Urinary bladder (tissue), 3 donors: ENCODE measurements at regions not wholly inside any gene's neighbourhood (a gene's known extent, or its start where the extent isn't known, plus 50 kb on each side); places are given as distances from the start of the nearest gene placed in this dataset.

ENCODE experiments used
- DNase-seq: peaks from one replicate; pipeline ENCODE4 v3.0.0-alpha.2; 2015; ENCODE audit errors: extremely low spot score
- H3K27ac ChIP-seq: one replicate; pipeline ENCODE4 v1.5.1; 2013; ENCODE audit warnings: low read depth, mild to moderate bottlenecking, moderate library complexity
- H3K36me3 ChIP-seq: one replicate; pipeline ENCODE4 v1.6.1; 2013; ENCODE audit warnings: mild to moderate bottlenecking, moderate library complexity; ENCODE audit not compliant: insufficient read depth
- H3K4me1 ChIP-seq: one replicate; pipeline ENCODE4 v1.6.1; 2013; ENCODE audit warnings: mild to moderate bottlenecking, moderate library complexity; ENCODE audit not compliant: insufficient read depth
- H3K4me3 ChIP-seq: one replicate; pipeline ENCODE4 v1.5.1; 2013; ENCODE audit warnings: low read depth, low read length
- WGBS: extraction: QIAGEN DNeasy Blood & Tissue Kit; methylation state at CpG from one replicate; pipeline ENCODE4 v1.1.7; 2013; 5-methylcytosine and 5-hydroxymethylcytosine counted together
- donor health status: healthy with polysubstance abuse.
- donor health status: healthy.

- H3K36me3 ChIP-seq: no peaks in the 10 kb centered on the region
- no peak for DNase-seq
- H3K4me3 ChIP-seq: no peak overlapping the region
- 90% methylated on average over 2 of the region's 2 CpGs for WGBS
- H3K27ac ChIP-seq: no peak overlapping the region
- no peaks in the 10 kb centered on the region for H3K4me1 ChIP-seq
Observed at GRCh38 chr12:88932457-88932856, 352.2 kb upstream of the KITLG start.

DNA sequence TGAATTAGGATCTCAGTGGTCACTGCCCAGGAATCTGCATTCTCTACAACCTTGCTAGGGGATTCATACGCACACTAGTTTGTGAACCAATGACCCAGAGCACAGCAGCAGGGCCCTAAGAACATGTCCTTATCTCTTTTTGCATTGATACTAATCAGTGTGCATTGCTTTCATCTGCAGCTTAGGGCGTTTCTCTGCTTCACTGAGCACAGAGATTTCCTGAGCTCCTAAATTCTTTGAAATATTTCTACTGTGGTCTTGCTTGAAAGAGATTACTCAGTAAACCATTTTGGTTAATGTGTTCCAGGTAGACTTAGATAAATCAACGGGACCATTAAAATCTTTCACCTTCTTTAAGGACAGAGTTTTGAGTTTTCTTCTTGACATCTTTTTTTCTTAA lies 351.3 kb upstream of the KITLG start:
- H3K36me3 ChIP-seq: no peaks in the 10 kb centered on the region
- H3K4me1 ChIP-seq: no peaks in the 10 kb centered on the region
- DNase-seq: no peak
- 70% methylated on average over 3 of the region's 3 CpGs for WGBS
- no peak overlapping the region for H3K4me3 ChIP-seq
- no peak overlapping the region for H3K27ac ChIP-seq

GRCh38 chr12:88925454-88925853 lies 345.2 kb upstream of the KITLG start:
- no peak for DNase-seq
- Histone ChIP-seq H3K36me3 (no peaks in the 10 kb centered on the region), H3K4me3 (no peak overlapping the region), H3K27ac (no peak overlapping the region), H3K4me1 (no peaks in the 10 kb centered on the region)

GRCh38 chr12:88924162-88924561 lies 343.9 kb upstream of the KITLG start:
- Histone ChIP-seq H3K4me1 (no peaks in the 10 kb centered on the region), H3K36me3 (no peaks in the 10 kb centered on the region), H3K27ac (no peak overlapping the region), H3K4me3 (no peak overlapping the region)
- WGBS: 89% methylated on average over 4 of the region's 4 CpGs
- DNase-seq: no peak

DNA sequence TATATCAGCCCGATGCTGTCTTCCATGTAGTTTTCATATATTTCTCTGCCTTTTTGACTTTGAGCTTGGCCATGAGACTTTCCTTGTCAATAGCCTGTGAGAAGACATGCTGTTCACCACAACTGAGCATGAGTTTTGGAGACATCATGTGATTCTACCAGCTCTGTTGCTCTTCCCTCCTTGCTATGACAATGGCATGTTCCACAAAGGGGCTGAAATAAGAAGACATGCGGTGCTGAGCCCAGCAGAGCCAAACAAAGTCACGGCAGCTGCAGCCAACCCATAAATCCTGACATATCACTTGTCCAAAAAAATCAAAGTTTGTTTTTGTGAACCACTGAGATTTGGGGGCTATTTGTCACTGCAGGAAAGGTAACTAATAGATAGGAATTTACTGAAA lies 343.4 kb upstream of the KITLG start:
- Histone ChIP-seq H3K36me3 (no peaks in the 10 kb centered on the region), H3K4me1 (no peaks in the 10 kb centered on the region), H3K27ac (no peak overlapping the region), H3K4me3 (no peak overlapping the region)
- DNase-seq: no peak
- 84% methylated on average over 3 of the region's 3 CpGs for WGBS

DNA sequence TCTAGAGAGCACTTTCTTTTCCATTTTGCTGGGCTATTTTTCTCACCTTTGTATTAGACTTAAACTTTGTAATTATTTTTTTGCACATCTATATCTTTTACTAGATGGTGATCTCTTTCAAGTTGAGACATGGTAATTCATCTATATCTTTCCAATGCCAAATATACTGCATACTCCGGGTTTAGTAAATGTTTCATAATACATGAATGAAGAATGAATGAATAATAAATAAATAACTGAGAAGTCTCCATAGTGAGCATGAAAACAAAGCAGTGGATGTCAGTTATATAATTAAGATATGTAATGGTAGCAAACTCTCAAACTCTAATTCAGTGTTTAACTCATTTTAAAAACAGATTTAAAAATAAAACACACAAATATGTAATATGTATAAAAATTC lies 342.5 kb upstream of the KITLG start:
- H3K4me1 ChIP-seq: no peaks in the 10 kb centered on the region

GRCh38 chr12:88921890-88922532 lies 341.7 kb upstream of the KITLG start:
- 79% methylated on average over 3 of the region's 3 CpGs for WGBS
- H3K36me3 ChIP-seq: no peaks in the 10 kb centered on the region
- no peaks in the 10 kb centered on the region for H3K4me1 ChIP-seq
- H3K27ac ChIP-seq: no peak overlapping the region
- H3K4me3 ChIP-seq: no peak overlapping the region
- no peak for DNase-seq

More for the DNA sequence above, 342.5 kb upstream of the KITLG start:
- no peak for DNase-seq
- H3K4me3 ChIP-seq: no peak overlapping the region
- H3K36me3 ChIP-seq: no peaks in the 10 kb centered on the region
- H3K27ac ChIP-seq: no peak overlapping the region
- 59% methylated on average over 1 of the region's 1 CpG for WGBS

GRCh38 chr12:88921434-88921833 lies 341.2 kb upstream of the KITLG start:
- Histone ChIP-seq H3K4me1 (no peaks in the 10 kb centered on the region), H3K27ac (no peak overlapping the region), H3K36me3 (no peaks in the 10 kb centered on the region), H3K4me3 (no peak overlapping the region)
- WGBS: 72% methylated on average over 1 of the region's 1 CpG
- DNase-seq: no peak

GRCh38 chr12:88918161-88918560 lies 337.9 kb upstream of the KITLG start:
- Histone ChIP-seq H3K36me3 (no peaks in the 10 kb centered on the region), H3K4me1 (no peaks in the 10 kb centered on the region), H3K27ac (no peak overlapping the region), H3K4me3 (no peak overlapping the region)
- DNase-seq: no peak
- 64% methylated on average over 1 of the region's 1 CpG for WGBS

DNA sequence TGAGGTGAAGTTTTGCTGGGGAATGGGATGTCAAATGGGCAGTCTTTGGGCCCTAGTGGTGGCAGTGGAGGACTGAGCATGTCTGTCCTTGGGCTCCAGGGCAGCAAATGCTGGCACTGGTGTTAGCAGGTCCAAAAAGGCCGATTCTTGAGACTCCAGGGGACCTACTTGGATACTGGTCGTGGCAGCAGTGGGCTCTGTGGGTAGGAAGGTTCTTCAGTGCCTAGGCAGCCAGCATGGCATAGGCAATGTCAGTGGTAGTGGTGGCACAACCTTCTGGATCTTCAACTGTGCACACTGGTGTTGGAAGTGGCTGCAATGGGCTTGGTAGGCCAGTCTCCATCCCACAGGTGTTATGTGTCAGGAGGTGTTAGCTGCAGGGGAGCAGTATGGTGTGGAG lies 334.7 kb upstream of the KITLG start:
- no peaks in the 10 kb centered on the region for H3K36me3 ChIP-seq
- H3K4me3 ChIP-seq: no peak overlapping the region
- no peaks in the 10 kb centered on the region for H3K4me1 ChIP-seq
- no peak for DNase-seq
- WGBS: 70% methylated on average over 2 of the region's 2 CpGs
- H3K27ac ChIP-seq: no peak overlapping the region

- Histone ChIP-seq H3K27ac (no peak overlapping the region), H3K36me3 (no peaks in the 10 kb centered on the region), H3K4me3 (no peak overlapping the region), H3K4me1 (no peaks in the 10 kb centered on the region)
- WGBS: 69% methylated on average over 2 of the region's 2 CpGs
- DNase-seq: no peak
Observed at GRCh38 chr12:88909510-88909909, 329.2 kb upstream of the KITLG start.

GRCh38 chr12:88908345-88908744 lies 328.1 kb upstream of the KITLG start:
- Histone ChIP-seq H3K4me3 (no peak overlapping the region), H3K36me3 (no peaks in the 10 kb centered on the region), H3K27ac (no peak overlapping the region), H3K4me1 (no peaks in the 10 kb centered on the region)
- DNase-seq: no peak
- WGBS: 83% methylated on average over 2 of the region's 2 CpGs

GRCh38 chr12:88904705-88905104 lies 324.4 kb upstream of the KITLG start:
- no peaks in the 10 kb centered on the region for H3K36me3 ChIP-seq
- 83% methylated on average over 4 of the region's 4 CpGs for WGBS
- DNase-seq: no peak

GRCh38 chr12:88903333-88903732 lies 323.1 kb upstream of the KITLG start:
- no peak overlapping the region for H3K4me3 ChIP-seq
- 90% methylated on average over 4 of the region's 4 CpGs for WGBS
- no peaks in the 10 kb centered on the region for H3K36me3 ChIP-seq
- DNase-seq: no peak
- no peaks in the 10 kb centered on the region for H3K4me1 ChIP-seq
- H3K27ac ChIP-seq: no peak overlapping the region

More at GRCh38 chr12:88904705-88905104, 324.4 kb upstream of the KITLG start:
- H3K4me1 ChIP-seq: no peaks in the 10 kb centered on the region
- H3K4me3 ChIP-seq: no peak overlapping the region
- no peak overlapping the region for H3K27ac ChIP-seq

DNA sequence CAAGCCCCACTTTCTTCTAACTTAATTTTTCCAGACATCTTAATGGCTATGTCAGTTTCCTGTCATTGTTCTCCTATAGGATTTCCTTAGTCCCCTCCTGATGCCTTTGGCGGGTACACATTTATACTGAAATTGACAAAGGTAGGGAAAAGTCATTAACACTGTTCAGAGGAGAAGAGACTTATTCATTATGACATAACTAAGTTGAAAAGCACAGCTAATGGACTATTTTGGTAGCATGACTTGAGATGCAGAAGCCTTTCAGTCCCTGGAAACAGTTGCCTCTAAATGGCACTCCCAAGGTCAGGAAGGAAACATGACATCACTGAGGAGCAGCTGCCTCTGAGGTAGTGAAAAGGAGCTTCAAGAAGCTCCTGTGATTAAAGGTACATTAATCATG lies 317.5 kb upstream of the KITLG start:
- no peak for DNase-seq
- Histone ChIP-seq H3K27ac (no peak overlapping the region), H3K36me3 (no peaks in the 10 kb centered on the region), H3K4me1 (no peaks in the 10 kb centered on the region), H3K4me3 (no peak overlapping the region)
- 85% methylated on average over 1 of the region's 1 CpG for WGBS
